ENCODE measurements at regions not wholly inside any gene's neighbourhood (a gene's known extent, or its start where the extent isn't known, plus 50 kb on each side); places are given as distances from the start of the nearest gene placed in this dataset.

DNA sequence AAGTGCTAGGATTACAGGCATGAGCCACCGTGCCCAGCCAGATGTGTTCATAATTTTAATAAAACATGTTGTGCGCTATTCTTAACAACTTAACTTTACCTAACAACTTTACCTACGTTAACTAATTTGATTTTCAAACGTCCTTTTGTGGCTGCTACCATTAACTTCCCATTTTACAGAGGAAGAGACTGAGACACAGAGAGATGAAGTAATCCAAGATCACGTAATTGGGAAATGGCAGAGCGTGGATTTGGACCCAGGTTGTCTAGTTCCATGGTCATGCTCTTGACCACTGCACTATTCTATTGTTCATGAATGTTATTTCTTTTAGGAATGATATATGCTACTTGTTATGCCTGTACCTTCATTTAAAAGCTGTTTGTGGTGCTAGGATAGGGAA is 80.3 kb upstream of the MTPN start:
- DNase-seq = no peak

DNA sequence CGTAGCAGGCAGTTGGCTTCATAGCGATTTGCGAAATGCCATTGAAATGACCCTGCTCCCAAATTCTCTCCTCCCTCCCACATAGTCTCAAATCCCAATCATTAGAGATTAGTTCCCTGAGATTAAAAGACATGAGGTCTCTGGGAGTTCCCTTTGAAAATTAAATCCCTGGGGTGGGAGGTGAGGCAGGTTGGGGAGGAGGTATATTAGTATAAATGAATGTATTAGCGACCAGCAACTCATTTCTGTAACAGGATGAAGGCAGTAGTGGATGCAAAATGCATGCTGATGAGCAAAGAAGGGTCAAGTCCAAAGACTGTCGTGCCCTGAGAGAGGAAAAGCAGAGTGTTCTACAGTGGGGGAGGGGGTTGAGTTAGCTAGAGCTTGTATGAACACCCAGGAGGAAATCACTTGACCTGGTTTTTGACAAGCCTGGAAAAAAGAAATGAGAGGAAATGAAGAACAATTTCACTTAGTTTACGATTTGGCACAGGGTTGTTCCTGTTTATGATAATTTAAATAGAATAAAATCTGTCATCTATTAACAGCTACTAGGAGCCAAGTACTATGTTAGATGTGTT is 79.6 kb upstream of the MTPN start:
- DNase-seq = no peak

DNA sequence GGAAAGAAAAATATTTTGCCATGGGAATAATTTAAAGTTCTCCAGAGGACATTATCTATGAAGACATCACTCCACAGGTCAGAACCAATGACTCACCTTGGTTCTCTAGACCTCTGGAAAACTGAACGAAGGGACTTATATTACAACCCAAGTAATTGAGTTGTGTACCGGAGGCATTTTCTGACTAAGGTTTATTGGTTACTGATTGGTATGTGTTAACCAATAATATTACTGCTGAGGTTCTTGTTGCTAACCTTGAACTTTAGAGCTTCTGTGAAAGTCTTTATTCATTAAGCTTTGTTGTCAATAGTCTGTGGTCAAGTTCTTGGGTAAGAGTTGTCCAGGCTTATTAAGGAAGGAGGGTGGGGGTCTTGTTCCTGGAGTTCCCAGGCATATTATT is 78.1 kb upstream of the MTPN start:
- no peak for DNase-seq

- DNase-seq = no peak
Observed at GRCh38 chr7:136053689-136054485, 76.7 kb upstream of the MTPN start.

DNA sequence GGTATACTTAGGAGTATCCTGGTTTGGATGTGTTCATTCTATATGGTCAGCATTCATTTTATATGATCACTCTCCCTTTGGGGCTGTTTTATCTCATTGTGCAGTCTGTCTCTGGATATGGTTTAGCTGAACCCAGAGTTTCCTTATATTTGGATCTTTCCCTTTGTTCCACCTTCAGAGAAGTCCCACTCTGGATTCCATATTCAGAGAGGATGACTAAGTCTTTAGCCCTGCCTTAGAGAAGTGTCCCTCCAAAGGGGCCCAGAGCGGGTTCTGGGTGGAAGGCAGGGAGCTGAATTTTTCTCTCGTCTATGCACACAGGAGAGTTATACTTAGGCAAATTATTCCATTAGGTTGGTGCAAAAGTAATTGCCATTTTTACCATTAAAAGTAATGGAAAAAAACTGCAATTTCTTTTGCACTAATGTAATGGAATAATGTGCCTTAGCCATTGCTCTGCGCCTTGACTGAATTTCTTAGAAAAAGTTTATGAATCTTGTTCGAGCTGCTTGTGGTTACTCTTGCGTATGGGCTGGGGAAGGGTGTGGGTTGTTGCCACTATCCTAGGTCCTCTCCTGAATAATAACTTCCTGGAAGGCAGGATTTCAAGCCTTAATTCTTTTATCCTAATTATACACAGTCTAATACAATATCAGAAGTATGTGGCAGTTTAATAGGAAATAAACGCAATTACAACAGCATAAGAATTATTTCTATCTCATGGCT is 74.2 kb upstream of the MTPN start:
- no peak for DNase-seq

DNA sequence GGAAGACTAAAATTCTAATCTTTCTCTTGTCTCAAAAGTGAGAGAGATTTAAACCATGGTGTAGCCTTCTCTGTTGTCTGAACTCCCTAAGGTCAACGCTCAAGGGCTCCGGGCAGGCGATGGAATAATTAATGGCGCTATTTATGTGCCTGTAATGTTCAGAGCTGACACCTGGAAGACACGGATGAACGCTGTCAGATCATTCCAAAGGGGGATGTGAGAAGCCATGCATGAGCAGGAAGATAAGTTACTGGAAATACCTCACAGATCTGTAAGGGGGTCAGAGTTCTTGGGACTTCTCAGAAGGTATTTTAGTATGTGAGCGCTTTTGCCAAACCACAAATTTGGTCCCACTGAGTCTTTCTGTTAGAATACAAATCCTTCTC is 73.3 kb upstream of the MTPN start:
- peak; percentile 51 to 57 for DNase-seq

DNA sequence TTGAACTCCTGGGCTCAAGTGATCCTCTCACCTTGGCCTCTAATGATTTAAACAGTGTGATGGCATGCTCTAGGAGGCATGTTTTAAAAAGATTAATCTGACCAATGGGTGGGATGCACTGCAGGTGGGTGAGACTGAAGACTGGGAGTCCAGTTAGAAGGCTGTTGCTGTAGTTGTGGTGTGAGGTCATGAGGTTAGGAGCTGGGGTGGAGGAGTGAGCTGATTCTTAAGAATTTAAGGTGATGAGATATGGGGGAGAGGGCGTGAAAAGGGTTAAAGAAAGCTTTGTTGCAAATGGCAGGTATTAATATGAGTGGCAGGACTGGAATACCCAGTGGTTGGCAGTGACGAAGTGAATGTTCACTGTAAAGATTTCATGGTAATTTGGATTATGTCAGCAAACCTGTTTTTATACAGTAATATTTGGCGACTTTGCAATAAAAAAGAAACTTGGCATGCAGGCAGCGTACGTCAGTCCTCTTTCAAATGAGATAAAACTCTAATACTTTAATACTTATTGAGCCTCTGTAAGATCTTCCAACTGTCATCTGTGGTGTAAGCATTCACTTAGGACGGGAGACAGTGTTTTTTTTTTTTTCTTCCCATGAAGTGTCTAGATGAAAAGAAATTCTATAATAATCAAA is 72.8 kb upstream of the MTPN start:
- peak; percentile 51 to 55 for DNase-seq

DNA sequence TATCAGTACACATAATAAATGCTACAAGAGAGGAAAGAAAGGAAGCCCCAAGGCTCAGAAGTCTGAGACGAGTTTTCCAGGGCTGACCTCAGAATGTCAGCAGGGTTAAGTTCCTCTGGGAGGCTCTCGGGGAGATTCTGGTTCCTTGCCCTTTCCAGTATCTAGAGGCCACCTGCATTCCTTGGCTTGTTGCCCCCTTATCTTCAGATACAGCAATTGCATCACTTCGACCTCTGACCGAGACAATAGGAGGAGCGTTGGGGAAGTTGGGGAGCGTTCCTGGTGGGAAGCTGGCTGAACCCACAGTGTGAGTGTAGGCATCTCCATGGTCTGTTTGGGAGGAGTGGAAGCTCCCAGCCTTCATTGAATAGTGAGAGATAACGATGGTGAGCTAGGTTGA is 72.0 kb upstream of the MTPN start:
- DNase-seq = no peak

- no peak for DNase-seq
Observed at GRCh38 chr7:136046548-136046947, 69.4 kb upstream of the MTPN start.

GRCh38 chr7:136045992-136046391 is 68.8 kb upstream of the MTPN start:
- no peak for DNase-seq

- no peak for DNase-seq
Observed at GRCh38 chr7:136045181-136045580, 68.0 kb upstream of the MTPN start.

DNA sequence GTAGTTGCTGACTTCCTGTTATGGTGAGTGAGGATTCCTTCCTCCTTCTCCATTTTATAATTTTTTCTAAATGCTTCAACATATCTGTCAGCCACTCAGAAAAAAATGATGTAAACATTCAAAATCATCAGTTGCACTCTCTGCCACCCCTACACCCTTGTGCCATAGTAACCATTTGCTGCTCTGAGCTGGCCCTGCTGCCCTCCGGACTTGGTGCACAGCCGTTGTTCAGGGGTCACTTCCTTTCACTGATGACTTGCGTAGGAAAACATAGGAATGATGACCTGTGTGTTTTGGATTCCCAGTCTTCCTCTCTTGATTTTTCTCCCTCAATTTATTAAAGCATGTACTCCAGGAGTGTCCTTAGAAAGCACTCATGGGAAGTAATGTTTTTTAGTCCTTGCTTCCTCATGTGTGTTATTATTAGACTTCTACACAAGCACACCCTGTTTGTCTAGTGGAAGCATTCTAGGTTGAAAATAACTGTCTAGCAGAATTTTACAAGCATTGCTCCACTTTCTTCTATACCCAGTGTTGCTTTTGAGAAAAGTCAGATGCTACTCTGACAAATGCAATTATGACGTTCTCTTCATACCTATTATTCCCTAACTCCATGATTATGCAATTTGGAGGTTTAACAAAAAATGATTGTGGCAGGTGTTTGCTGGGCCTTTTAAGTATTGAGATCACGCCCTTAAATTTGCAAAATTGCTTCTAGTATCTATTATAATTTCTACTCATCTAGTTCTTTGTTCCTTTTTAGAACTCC is 62.6 kb upstream of the MTPN start:
- no peak for DNase-seq

- DNase-seq = no peak
Observed at GRCh38 chr7:136036336-136036735, 59.2 kb upstream of the MTPN start.

DNA sequence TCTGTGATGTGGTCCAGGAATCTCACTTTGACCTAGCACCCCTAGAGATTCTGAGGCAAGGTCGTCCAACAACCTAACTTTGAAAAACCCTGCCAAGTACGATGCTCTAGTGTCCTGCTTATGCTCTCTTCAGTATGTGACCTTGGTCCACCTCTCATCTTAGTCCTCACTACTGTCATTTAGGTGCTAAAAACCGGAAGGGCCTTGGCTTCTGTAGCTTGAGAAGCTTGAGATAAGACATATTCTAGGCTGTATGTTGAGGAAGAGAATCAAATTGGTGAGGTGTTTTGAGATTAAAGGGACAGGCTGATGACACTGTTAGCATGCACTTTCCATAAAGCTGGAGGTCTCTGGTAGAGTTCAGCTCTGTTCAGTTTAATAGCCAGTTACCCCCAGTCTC is 57.0 kb upstream of the MTPN start:
- DNase-seq = no peak

DNA sequence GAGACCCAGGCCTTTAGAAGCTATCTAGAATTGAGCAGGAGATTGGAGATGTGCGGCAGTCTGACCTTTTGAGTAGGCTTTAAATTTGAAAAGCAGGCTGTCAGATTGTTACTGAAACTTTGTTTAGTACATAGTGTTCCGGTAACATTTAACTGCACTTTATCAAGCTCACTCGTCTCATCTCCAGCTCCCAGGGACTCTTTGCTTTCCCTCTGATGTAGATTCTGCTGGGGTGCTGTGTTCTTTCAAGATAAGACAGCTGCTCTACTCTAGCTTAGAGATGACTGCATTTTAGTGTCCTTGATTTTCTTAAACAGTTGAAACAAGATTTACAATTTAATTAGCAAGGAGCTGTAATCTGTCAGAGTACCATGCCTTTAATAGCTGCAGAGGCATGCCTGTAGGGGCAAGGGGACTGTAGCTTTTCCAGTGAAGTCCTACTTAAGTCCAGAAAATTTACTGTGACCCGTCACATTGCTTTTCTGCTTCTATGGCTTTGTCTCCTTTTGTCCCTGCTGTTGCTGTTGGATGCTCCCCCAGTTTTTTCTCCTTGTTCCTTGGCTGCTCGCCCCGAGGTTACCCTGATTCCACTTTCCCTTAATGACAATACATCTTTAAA is 56.4 kb upstream of the MTPN start:
- peak in 1 of 2 experiments; percentile 3 for DNase-seq

DNA sequence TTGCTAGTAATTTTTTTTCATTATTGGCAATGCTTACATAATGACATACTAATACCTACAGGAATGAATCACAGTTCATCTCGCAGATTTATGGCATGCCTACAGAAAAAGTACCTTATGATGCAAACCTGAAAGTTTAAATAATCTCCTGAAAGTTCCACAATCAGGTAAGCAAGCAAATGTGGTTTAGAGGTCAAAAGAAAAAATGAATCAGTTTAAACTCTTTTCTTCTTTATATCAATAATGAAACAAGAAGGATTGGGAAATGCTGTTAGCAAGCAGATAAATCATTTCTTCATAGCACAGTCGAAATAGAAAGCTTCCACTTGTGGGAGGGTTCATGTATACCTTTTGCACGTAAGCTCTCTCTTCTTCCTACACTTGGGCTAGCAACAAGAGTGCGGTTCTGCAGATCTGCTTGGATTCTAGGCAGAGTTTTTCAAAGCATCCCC is 53.7 kb upstream of the MTPN start:
- no peak for DNase-seq

DNA sequence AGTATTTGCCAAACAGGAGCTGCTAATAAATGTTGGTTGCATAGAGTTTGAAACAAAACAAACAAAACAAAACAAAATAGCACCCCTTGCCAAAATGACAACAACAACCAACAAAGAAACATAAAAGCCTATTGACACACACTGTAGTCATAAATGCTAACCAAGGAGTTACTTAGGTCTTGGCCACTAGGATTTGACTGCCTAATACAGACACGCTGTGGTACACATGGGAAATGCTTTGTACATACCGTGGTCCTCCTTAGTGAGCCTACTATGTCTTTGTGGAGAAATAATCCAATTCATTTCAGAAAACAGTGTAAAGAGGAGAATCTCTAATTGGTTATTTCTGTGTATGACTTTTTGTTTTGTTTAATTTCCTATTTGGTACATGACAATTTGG is 53.2 kb upstream of the MTPN start:
- no peak for DNase-seq

GRCh38 chr7:136027160-136027559 is 50.0 kb upstream of the MTPN start:
- no peak for DNase-seq

Data from NCI-H524 (cell line).